GM23338 (cell line): ENCODE measurements at regions not wholly inside any gene's neighbourhood (a gene's known extent, or its start where the extent isn't known, plus 50 kb on each side); places are given as distances from the start of the nearest gene placed in this dataset.

Experiments used
- ATAC-seq: fragments of 200-7000 bp; cut with Tn5 transposase; 3 replicates; pipeline ENCODE4 v1.9.1; 2020
- DNase-seq: peaks from one replicate; pipeline ENCODE4 v3.0.0-alpha.2; 2015; ENCODE audit warnings: low spot score
- H2AFZ ChIP-seq: fragments of 200-600 bp; sonication (generic); 2 replicates; pipeline ENCODE4 v1.8.0; 2016; ENCODE audit warnings: antibody characterized with exemption, mild to moderate bottlenecking, moderate library complexity
- H3F3A ChIP-seq: fragments of 200-600 bp; sonication (generic); replicated peaks from 2 replicates; pipeline ENCODE4 v1.8.0; 2017; ENCODE audit warnings: antibody characterized with exemption, mixed run types, low read depth
- H3K27ac ChIP-seq: fragments of 200-600 bp; sonication (generic); 2 replicates; pipeline ENCODE4 v1.6.1; 2016; ENCODE audit warnings: low read depth
- H3K27me3 ChIP-seq: fragments of 200-600 bp; sonication (generic); 2 replicates; pipeline ENCODE4 v1.8.0; 2016; ENCODE audit warnings: mild to moderate bottlenecking, mixed run types, moderate library complexity; ENCODE audit not compliant: insufficient read depth
- H3K36me3 ChIP-seq: fragments of 200-600 bp; sonication (generic); 2 replicates; pipeline ENCODE4 v1.8.0; 2016; ENCODE audit warnings: mild to moderate bottlenecking; ENCODE audit not compliant: insufficient read depth
- H3K4me1 ChIP-seq: fragments of 200-600 bp; sonication (generic); 2 replicates; pipeline ENCODE4 v1.8.0; 2016; ENCODE audit warnings: mild to moderate bottlenecking, moderate library complexity; ENCODE audit not compliant: insufficient read depth
- H3K4me2 ChIP-seq: fragments of 200-600 bp; sonication (generic); 2 replicates; pipeline ENCODE4 v1.7.1; 2017; ENCODE audit warnings: mixed run types
- H3K4me3 ChIP-seq: fragments of 200-600 bp; sonication (generic); 2 replicates; pipeline ENCODE4 v1.6.1; 2016; ENCODE audit warnings: mixed run types
- H3K79me2 ChIP-seq: fragments of 200-600 bp; sonication (generic); replicated peaks from 2 replicates; pipeline ENCODE4 v1.8.0; 2017; ENCODE audit warnings: mild to moderate bottlenecking; ENCODE audit not compliant: insufficient read depth
- H3K9me2 ChIP-seq: fragments of 200-600 bp; sonication (generic); 2 replicates; pipeline ENCODE4 v1.8.0; 2017; ENCODE audit not compliant: insufficient read depth
- H4K20me1 ChIP-seq: fragments of 200-600 bp; sonication (generic); replicated peaks from 2 replicates; pipeline ENCODE4 v1.8.0; 2017; ENCODE audit warnings: mild to moderate bottlenecking; ENCODE audit not compliant: insufficient read depth
- H3K27ac Mint-ChIP-seq: 2 replicates; pipeline ENCODE4 v1.8.0; 2020; ENCODE audit warnings: inconsistent platforms, mild to moderate bottlenecking, moderate library complexity, mixed read lengths
- H3K27me3 Mint-ChIP-seq: 3 replicates; pipeline ENCODE4 v1.8.0; 2022; ENCODE audit warnings: low read depth, mild to moderate bottlenecking, moderate library complexity, mixed read lengths, inconsistent platforms; ENCODE audit not compliant: insufficient read depth, poor library complexity
- H3K36me3 Mint-ChIP-seq: 3 replicates; pipeline ENCODE4 v1.8.0; 2021; ENCODE audit warnings: low read depth, mild to moderate bottlenecking, inconsistent platforms, moderate library complexity, mixed read lengths
- H3K4me1 Mint-ChIP-seq: 3 replicates; pipeline ENCODE4 v1.8.0; 2020; ENCODE audit warnings: mild to moderate bottlenecking, inconsistent platforms, mixed read lengths
- H3K4me3 Mint-ChIP-seq: 3 replicates; pipeline ENCODE4 v1.8.0; 2021; ENCODE audit warnings: moderate library complexity, mild to moderate bottlenecking, inconsistent platforms, mixed read lengths
- H3K9me3 Mint-ChIP-seq: 3 replicates; pipeline ENCODE4 v1.8.0; 2020; ENCODE audit warnings: moderate library complexity, mild to moderate bottlenecking, inconsistent platforms, mixed read lengths
- CREB1 ChIP-seq: fragments of 250-450 bp; sonication (Bioruptor Pico); IDR thresholded peaks from 2 replicates; pipeline ENCODE4 v1.5.0; 2020; ENCODE audit warnings: low read depth, mild to moderate bottlenecking, moderate library complexity
- CTCF ChIP-seq, 2 experiments: fragments of 200-600 bp in 1 of 2; sonication (generic) in 1 of 2; conservative IDR thresholded peaks; 2 replicates each; pipeline versions ENCODE4 v1.5.1 to v1.6.1; 2016 to 2017; ENCODE audit warnings: antibody characterized with exemption in 2 of 2, low read depth in 2 of 2, mild to moderate bottlenecking in 2 of 2, moderate library complexity in 1 of 2
- ETS1 ChIP-seq: IDR thresholded peaks from 2 replicates; pipeline ENCODE4 v1.6.1; 2016; ENCODE audit warnings: antibody characterized with exemption
- EZH2 ChIP-seq: fragments of 200-600 bp; sonication (generic); IDR thresholded peaks from one replicate; pipeline ENCODE4 v1.8.0; 2017; ENCODE audit warnings: antibody characterized with exemption, mild to moderate bottlenecking, low read depth; ENCODE audit not compliant: unreplicated experiment
- EZH2phosphoT487 ChIP-seq: fragments of 200-600 bp; sonication (generic); IDR thresholded peaks from one replicate; pipeline ENCODE4 v1.8.1; 2018; ENCODE audit warnings: antibody characterized with exemption; ENCODE audit not compliant: unreplicated experiment
- JUNB ChIP-seq: IDR thresholded peaks from one replicate; pipeline ENCODE4 v1.6.1; 2016; ENCODE audit warnings: antibody characterized with exemption; ENCODE audit not compliant: unreplicated experiment
- NANOG ChIP-seq: IDR thresholded peaks from 2 replicates; pipeline ENCODE4 v1.6.1; 2016; ENCODE audit warnings: antibody characterized with exemption, borderline replicate concordance
- POLR2AphosphoS5 ChIP-seq: IDR thresholded peaks from 2 replicates; pipeline ENCODE4 v1.6.1; 2016; ENCODE audit warnings: antibody characterized with exemption, low read depth
- REST ChIP-seq: IDR thresholded peaks from one replicate; pipeline ENCODE4 v1.6.1; 2018; ENCODE audit warnings: antibody characterized with exemption; ENCODE audit not compliant: unreplicated experiment
- STAT1 ChIP-seq: IDR thresholded peaks from one replicate; pipeline ENCODE4 v1.6.1; 2016; ENCODE audit warnings: antibody characterized with exemption; ENCODE audit not compliant: unreplicated experiment
- ZNF331 ChIP-seq: fragments of 250-450 bp; sonication (Bioruptor Pico); IDR thresholded peaks from 2 replicates; pipeline ENCODE4 v1.5.0; 2020; ENCODE audit warnings: low read depth, mild to moderate bottlenecking, moderate library complexity
- ZNF462 ChIP-seq: fragments of 250-450 bp; sonication (Bioruptor Pico); IDR thresholded peaks from 2 replicates; pipeline ENCODE4 v1.5.0; 2020; ENCODE audit warnings: mild to moderate bottlenecking, moderate library complexity

- Mint-ChIP-seq H3K4me3 (no peak overlapping the region), H3K4me1 (no peaks in the 10 kb centered on the region), H3K9me3 (no peaks in the 10 kb centered on the region), H3K27ac (no peak overlapping the region), H3K36me3 (no peaks in the 10 kb centered on the region), H3K27me3 (peaks cover 1% of the 10 kb centered on the region)
- Histone ChIP-seq H3K27ac (no peak overlapping the region), H4K20me1 (no peaks in the 10 kb centered on the region), H2AFZ (no peak overlapping the region), H3K79me2 (no peaks in the 10 kb centered on the region), H3K4me3 (no peak overlapping the region), H3K36me3 (no peaks in the 10 kb centered on the region), H3F3A (no peaks in the 10 kb centered on the region), H3K27me3 (no peaks in the 10 kb centered on the region), H3K4me2 (no peak overlapping the region), H3K4me1 (no peaks in the 10 kb centered on the region), H3K9me2 (peaks cover 4% of the 10 kb centered on the region; the same call in 1 of the 2 replicates)
- DNase-seq (no peak), ATAC-seq (no peak)
- TF ChIP-seq CREB1 (no peak), EZH2 (no peak), ZNF331 (CRISPR knock-in tag) (no peak), NANOG (no peak), REST (no peak), CTCF (conservative IDR thresholded peaks at IDR 0.05; ENCODE audit: low read depth in 2 of 2) (no peak), ETS1 (no peak), EZH2phosphoT487 (no peak), JUNB (no peak), STAT1 (no peak), ZNF462 (CRISPR knock-in tag) (no peak), POLR2AphosphoS5 (no peak)
Measured at GRCh38 chr6:2432292-2432691, 186.9 kb upstream of the GMDS start.
